Thymus (tissue), 11 donors: ENCODE measurements at regions not wholly inside any gene's neighbourhood (a gene's known extent, or its start where the extent isn't known, plus 50 kb on each side); places are given as distances from the start of the nearest gene placed in this dataset.
"Not testable (repeated sequence)": the region's sequence is repeated elsewhere in the genome, so short reads cannot be mapped to it uniquely, and the experiment has no call there.

Experiments used
- DNase-seq, 9 donors: peaks; one replicate each; pipeline ENCODE4 v3.0.0-alpha.2; 2013; ENCODE audit warnings: low spot score in 9 of 9, low read depth in 6 of 9, missing footprints in 1 of 9
- H3K27ac ChIP-seq, 2 donors: one replicate each; pipeline ENCODE4 v1.5.1; 2013; ENCODE audit warnings: control low read depth in 1 of 2, low read depth in 1 of 2, low read length in 1 of 2, mild to moderate bottlenecking in 1 of 2, moderate library complexity in 1 of 2
- H3K27me3 ChIP-seq, 2 donors: one replicate each; pipeline ENCODE4 v1.5.1; 2013; ENCODE audit warnings: low read length in 1 of 2; ENCODE audit not compliant: control insufficient read depth in 2 of 2, insufficient read depth in 1 of 2
- H3K36me3 ChIP-seq, 2 donors: one replicate each; pipeline ENCODE4 v1.5.1; 2013; ENCODE audit warnings: low read length in 1 of 2, mild to moderate bottlenecking in 1 of 2, moderate library complexity in 1 of 2; ENCODE audit not compliant: control insufficient read depth in 2 of 2, insufficient read depth in 2 of 2
- H3K4me1 ChIP-seq, 2 donors: one replicate each; pipeline ENCODE4 v1.5.1; 2013; ENCODE audit warnings: low read length in 2 of 2; ENCODE audit not compliant: control insufficient read depth in 2 of 2, insufficient read depth in 2 of 2
- H3K4me3 ChIP-seq, 2 donors: one replicate each; pipeline ENCODE4 v1.5.1; 2013; ENCODE audit warnings: low read length in 2 of 2, control low read depth in 1 of 2, mild to moderate bottlenecking in 1 of 2
- H3K9me3 ChIP-seq, 2 donors: one replicate each; pipeline ENCODE4 v1.5.1; 2013; ENCODE audit warnings: low read length in 1 of 2, mild to moderate bottlenecking in 1 of 2; ENCODE audit not compliant: control insufficient read depth in 2 of 2, insufficient read depth in 1 of 2
- WGBS: extraction: QIAGEN DNeasy Blood & Tissue Kit; methylation state at CpG from one replicate; pipeline ENCODE4 v1.1.7; 2013; 5-methylcytosine and 5-hydroxymethylcytosine counted together
- donor health status: healthy.

GRCh38 chr12:89769483-89769818 lies 60.8 kb upstream of the ATP2B1 start:
- no peaks in the 10 kb centered on the region for H3K9me3 ChIP-seq
- WGBS, result 98% methylated on average over 1 of the region's 1 CpG
- DNase-seq, result no peak
- no peaks in the 10 kb centered on the region for H3K27me3 ChIP-seq
- H3K4me1 ChIP-seq, result peaks cover 5 to 8% of the 10 kb centered on the region in 2 donors
- no peak overlapping the region for H3K27ac ChIP-seq
- H3K36me3 ChIP-seq, result no peaks in the 10 kb centered on the region
- H3K4me3 ChIP-seq, result no peak overlapping the region

GRCh38 chr12:89768586-89769482 lies 60.2 kb upstream of the ATP2B1 start:
- Histone ChIP-seq H3K27ac (no peak overlapping the region), H3K4me1 (peaks cover 5 to 8% of the 10 kb centered on the region in 2 donors), H3K9me3 (no peaks in the 10 kb centered on the region), H3K4me3 (no peak overlapping the region), H3K27me3 (no peaks in the 10 kb centered on the region), H3K36me3 (no peaks in the 10 kb centered on the region)
- 96% methylated on average over 3 of the region's 3 CpGs for WGBS
- DNase-seq, result no peak

GRCh38 chr12:89765959-89766824 lies 57.6 kb upstream of the ATP2B1 start:
- Histone ChIP-seq H3K4me1 (peaks cover 5 to 10% of the 10 kb centered on the region in 2 donors), H3K9me3 (no peaks in the 10 kb centered on the region), H3K27ac (no peak overlapping the region), H3K27me3 (no peaks in the 10 kb centered on the region), H3K36me3 (no peaks in the 10 kb centered on the region), H3K4me3 (no peak overlapping the region)
- DNase-seq, result peak in 1 of 9 donors; percentile 31
- WGBS, result 70% methylated on average over 3 of the region's 3 CpGs

GRCh38 chr12:89764164-89764563 lies 55.5 kb upstream of the ATP2B1 start:
- H3K9me3 ChIP-seq, DNase-seq, H3K4me1 ChIP-seq, H3K36me3 ChIP-seq, H3K4me3 ChIP-seq, H3K27me3 ChIP-seq, H3K27ac ChIP-seq: not testable (repeated sequence)
- 97% methylated on average over 4 of the region's 4 CpGs for WGBS

GRCh38 chr12:89762498-89763170 lies 54.0 kb upstream of the ATP2B1 start:
- Histone ChIP-seq H3K36me3 (no peaks in the 10 kb centered on the region), H3K27ac (no peak overlapping the region), H3K4me3 (no peak overlapping the region), H3K9me3 (no peaks in the 10 kb centered on the region), H3K27me3 (no peaks in the 10 kb centered on the region), H3K4me1 (peaks cover 0 to 2% of the 10 kb centered on the region in 2 donors)
- 94% methylated on average over 4 of the region's 4 CpGs for WGBS
- DNase-seq, result no peak

GRCh38 chr12:89760783-89761182 lies 52.1 kb upstream of the ATP2B1 start:
- H3K9me3 ChIP-seq, result no peaks in the 10 kb centered on the region
- no peak overlapping the region for H3K27ac ChIP-seq
- H3K27me3 ChIP-seq, result no peaks in the 10 kb centered on the region
- WGBS, result 7% methylated on average over 2 of the region's 2 CpGs
- no peaks in the 10 kb centered on the region for H3K36me3 ChIP-seq
- peaks cover 0 to 2% of the 10 kb centered on the region in 2 donors for H3K4me1 ChIP-seq
- peak in 6 of 9 donors; percentile 18 to 60 (median 22) for DNase-seq
- no peak overlapping the region for H3K4me3 ChIP-seq
